CD14-positive monocyte (primary cell): ENCODE measurements at regions not wholly inside any gene's neighbourhood (a gene's known extent, or its start where the extent isn't known, plus 50 kb on each side); places are given as distances from the start of the nearest gene placed in this dataset.

Source experiments
- DNase-seq, 3 donors: peaks; one replicate each; pipeline ENCODE4 v3.0.0-alpha.2; 2011 to 2022
- H2AFZ ChIP-seq: 2 replicates; pipeline ENCODE4 v1.6.0; 2012; ENCODE audit warnings: mild to moderate bottlenecking, low read depth, low read length, inconsistent platforms; ENCODE audit not compliant: insufficient read depth, poor library complexity, severe bottlenecking
- H3K27ac ChIP-seq, 2 donors: 1 replicate in 1 of 2; 2 replicates in 1 of 2; pipeline ENCODE4 v1.5.1; 2012 to 2013; ENCODE audit warnings: low read length in 2 of 2, control low read depth in 1 of 2, inconsistent platforms in 1 of 2, low read depth in 1 of 2, mild to moderate bottlenecking in 1 of 2
- H3K27me3 ChIP-seq, 2 donors: one replicate each; pipeline versions ENCODE4 v1.6.0 to v1.6.1; 2011 to 2013; ENCODE audit warnings: low read length in 2 of 2; ENCODE audit not compliant: control insufficient read depth in 2 of 2, insufficient read depth in 2 of 2
- H3K36me3 ChIP-seq, 2 donors: replicated peaks in 1 of 2; 1 replicate in 1 of 2; 2 replicates in 1 of 2; pipeline versions ENCODE4 v1.5.1 to v1.6.1; 2012 to 2013; ENCODE audit warnings: low read length in 2 of 2, control low read depth in 1 of 2, inconsistent platforms in 1 of 2, mild to moderate bottlenecking in 1 of 2; ENCODE audit not compliant: insufficient read depth in 2 of 2, control insufficient read depth in 1 of 2
- H3K4me1 ChIP-seq, 2 donors: 1 replicate in 1 of 2; 2 replicates in 1 of 2; pipeline versions ENCODE4 v1.5.1 to v1.6.1; 2012 to 2013; ENCODE audit warnings: low read length in 2 of 2, control low read depth in 1 of 2, inconsistent platforms in 1 of 2, mild to moderate bottlenecking in 1 of 2, moderate library complexity in 1 of 2; ENCODE audit not compliant: insufficient read depth in 2 of 2, control insufficient read depth in 1 of 2
- H3K4me2 ChIP-seq: replicated peaks from 2 replicates; pipeline ENCODE3; 2012; ENCODE audit warnings: low read length, moderate library complexity, mild to moderate bottlenecking; ENCODE audit not compliant: poor library complexity, severe bottlenecking; ENCODE audit errors: extremely low read depth
- H3K4me3 ChIP-seq, 3 experiments: fragments of 200-600 bp in 1 of 3; sonication (generic) in 1 of 3; replicated peaks in 1 of 3; 1 replicate in 2 of 3; 2 replicates in 1 of 3; pipeline ENCODE4 v1.5.1; 2011 to 2013; ENCODE audit warnings: low read length in 3 of 3, mild to moderate bottlenecking in 3 of 3, control low read depth in 2 of 3, low read depth in 2 of 3, inconsistent platforms in 1 of 3, moderate library complexity in 1 of 3
- H3K79me2 ChIP-seq: 2 replicates; pipeline ENCODE4 v1.6.0; 2012; ENCODE audit warnings: mild to moderate bottlenecking, control low read depth, inconsistent platforms, low read length, moderate library complexity; ENCODE audit not compliant: insufficient read depth
- H3K9ac ChIP-seq: 2 replicates; pipeline ENCODE4 v1.6.0; 2017; ENCODE audit warnings: low read length, mild to moderate bottlenecking; ENCODE audit not compliant: insufficient read depth, poor library complexity, severe bottlenecking
- H3K9me3 ChIP-seq, 2 donors: replicated peaks in 1 of 2; 1 replicate in 1 of 2; 2 replicates in 1 of 2; pipeline versions ENCODE4 v1.5.1 to v1.6.1; 2012 to 2013; ENCODE audit warnings: low read length in 2 of 2, control low read depth in 1 of 2; ENCODE audit not compliant: control insufficient read depth in 1 of 2, insufficient read depth in 1 of 2
- H4K20me1 ChIP-seq: 2 replicates; pipeline ENCODE4 v1.6.0; 2012; ENCODE audit warnings: mild to moderate bottlenecking, low read length, control low read depth, moderate library complexity; ENCODE audit not compliant: insufficient read depth
- H3K27ac Mint-ChIP-seq, 7 donors: one replicate each; pipeline ENCODE4 v1.8.0; 2020; ENCODE audit warnings: mild to moderate bottlenecking in 7 of 7, mixed read lengths in 7 of 7, moderate library complexity in 6 of 7, inconsistent platforms in 2 of 7
- H3K27me3 Mint-ChIP-seq, 3 donors: one replicate each; pipeline ENCODE4 v1.8.0; 2021 to 2022; ENCODE audit warnings: low read depth in 3 of 3, mild to moderate bottlenecking in 3 of 3, mixed read lengths in 3 of 3, moderate library complexity in 3 of 3, inconsistent platforms in 1 of 3
- H3K36me3 Mint-ChIP-seq, 2 donors: one replicate each; pipeline ENCODE4 v1.8.0; 2020; ENCODE audit warnings: mixed read lengths in 2 of 2, inconsistent platforms in 1 of 2, mild to moderate bottlenecking in 1 of 2
- H3K4me1 Mint-ChIP-seq: one replicate; pipeline ENCODE4 v1.8.0; 2020; ENCODE audit warnings: mild to moderate bottlenecking, mixed read lengths
- H3K4me3 Mint-ChIP-seq, 2 donors: one replicate each; pipeline ENCODE4 v1.8.0; 2020; ENCODE audit warnings: mild to moderate bottlenecking in 2 of 2, mixed read lengths in 2 of 2, moderate library complexity in 1 of 2
- H3K9me3 Mint-ChIP-seq, 7 donors: one replicate each; pipeline ENCODE4 v1.8.0; 2020 to 2022; ENCODE audit warnings: mixed read lengths in 7 of 7, mild to moderate bottlenecking in 6 of 7, moderate library complexity in 6 of 7, inconsistent platforms in 2 of 7
- WGBS: methylation state at CpG from one replicate; pipeline ENCODE4 v1.1.5; 2013; ENCODE audit warnings: missing lambda C conversion rate; ENCODE audit not compliant: insufficient coverage; 5-methylcytosine and 5-hydroxymethylcytosine counted together
- intact Hi-C, 2 donors: fragments of 100-400 bp; cut with micrococcal nuclease; formaldehyde crosslinking; loops; one replicate each; pipeline versions ENCODE4 v1.15.0 to v1.15.1; 2023
- TF ChIP-seq, protein P1 (sequence below): fragments of 200-600 bp; IDR thresholded peaks from one replicate; pipeline ENCODE4 v1.8.0; 2022; ENCODE audit warnings: antibody characterized with exemption, mild to moderate bottlenecking

GRCh38 chr10:114746531-114746930 is 75.0 kb upstream of the FHIP2A start:
- Mint-ChIP-seq H3K4me1 (peaks cover 23% of the 10 kb centered on the region), H3K27me3 (peaks cover 5 to 6% (median 6%) of the 10 kb centered on the region in 3 donors), H3K9me3 (peaks cover 0 to 4% (median 0%) of the 10 kb centered on the region in 7 donors), H3K36me3 (no peaks in the 10 kb centered on the region), H3K27ac (no peak overlapping the region), H3K4me3 (no peak overlapping the region)
- WGBS, result no CpG with 5 or more reads among the region's 3 CpGs
- intact Hi-C loops, result no loop called here
- H3K9ac ChIP-seq, result no peak overlapping the region
- H3K79me2 ChIP-seq, result no peaks in the 10 kb centered on the region
- H3K27ac ChIP-seq, result no peak overlapping the region
- peaks cover 13 to 15% of the 10 kb centered on the region in 2 donors for H3K4me1 ChIP-seq
- TF ChIP-seq, protein P1, sequence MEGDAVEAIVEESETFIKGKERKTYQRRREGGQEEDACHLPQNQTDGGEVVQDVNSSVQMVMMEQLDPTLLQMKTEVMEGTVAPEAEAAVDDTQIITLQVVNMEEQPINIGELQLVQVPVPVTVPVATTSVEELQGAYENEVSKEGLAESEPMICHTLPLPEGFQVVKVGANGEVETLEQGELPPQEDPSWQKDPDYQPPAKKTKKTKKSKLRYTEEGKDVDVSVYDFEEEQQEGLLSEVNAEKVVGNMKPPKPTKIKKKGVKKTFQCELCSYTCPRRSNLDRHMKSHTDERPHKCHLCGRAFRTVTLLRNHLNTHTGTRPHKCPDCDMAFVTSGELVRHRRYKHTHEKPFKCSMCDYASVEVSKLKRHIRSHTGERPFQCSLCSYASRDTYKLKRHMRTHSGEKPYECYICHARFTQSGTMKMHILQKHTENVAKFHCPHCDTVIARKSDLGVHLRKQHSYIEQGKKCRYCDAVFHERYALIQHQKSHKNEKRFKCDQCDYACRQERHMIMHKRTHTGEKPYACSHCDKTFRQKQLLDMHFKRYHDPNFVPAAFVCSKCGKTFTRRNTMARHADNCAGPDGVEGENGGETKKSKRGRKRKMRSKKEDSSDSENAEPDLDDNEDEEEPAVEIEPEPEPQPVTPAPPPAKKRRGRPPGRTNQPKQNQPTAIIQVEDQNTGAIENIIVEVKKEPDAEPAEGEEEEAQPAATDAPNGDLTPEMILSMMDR, result no peak
- no peak overlapping the region for H3K4me3 ChIP-seq
- no peaks in the 10 kb centered on the region for H3K36me3 ChIP-seq
- H4K20me1 ChIP-seq, result no peaks in the 10 kb centered on the region
- no peak overlapping the region for H2AFZ ChIP-seq
- DNase-seq, result no peak
- no peaks in the 10 kb centered on the region for H3K9me3 ChIP-seq
- H3K4me2 ChIP-seq, result no peak overlapping the region
- no peaks in the 10 kb centered on the region for H3K27me3 ChIP-seq

GRCh38 chr10:114748241-114748640 is 73.3 kb upstream of the FHIP2A start:
- no peaks in the 10 kb centered on the region for H4K20me1 ChIP-seq
- no peaks in the 10 kb centered on the region for H3K36me3 Mint-ChIP-seq
- H3K27me3 ChIP-seq, result no peaks in the 10 kb centered on the region
- H3K36me3 ChIP-seq, result no peaks in the 10 kb centered on the region
- peaks cover 1 to 6% (median 6%) of the 10 kb centered on the region in 3 donors for H3K27me3 Mint-ChIP-seq
- intact Hi-C loops, result no loop called here
- no CpG with 5 or more reads among the region's 1 CpG for WGBS
- no peak overlapping the region for H3K27ac Mint-ChIP-seq
- TF ChIP-seq, protein P1, result no peak
- H3K9me3 Mint-ChIP-seq, result peaks cover 0 to 5% (median 0%) of the 10 kb centered on the region in 7 donors
- H3K4me3 Mint-ChIP-seq, result no peak overlapping the region
- peaks cover 12 to 15% of the 10 kb centered on the region in 2 donors for H3K4me1 ChIP-seq
- no peaks in the 10 kb centered on the region for H3K79me2 ChIP-seq
- no peak overlapping the region for H3K4me3 ChIP-seq
- no peaks in the 10 kb centered on the region for H3K9me3 ChIP-seq
- H3K27ac ChIP-seq, result no peak overlapping the region
- H3K4me1 Mint-ChIP-seq, result peaks cover 17% of the 10 kb centered on the region
- H3K4me2 ChIP-seq, result no peak overlapping the region
- H3K9ac ChIP-seq, result no peak overlapping the region
- no peak for DNase-seq
- H2AFZ ChIP-seq, result no peak overlapping the region
